Mucosa of descending colon (tissue), 3 donors: ENCODE measurements at regions not wholly inside any gene's neighbourhood (a gene's known extent, or its start where the extent isn't known, plus 50 kb on each side); places are given as distances from the start of the nearest gene placed in this dataset.

Experiments used
- ATAC-seq: fragments of 200-7000 bp; cut with Tn5 transposase; one replicate; pipeline ENCODE4 v1.9.1; 2020; ENCODE audit warnings: mild to moderate bottlenecking, moderate library complexity
- DNase-seq, 3 donors: peaks; one replicate each; pipeline ENCODE4 v3.0.0-alpha.2; 2020
- H3K36me3 ChIP-seq: fragments of 200-600 bp; one replicate; pipeline ENCODE4 v1.8.0; 2021; ENCODE audit warnings: low read depth, mild to moderate bottlenecking
- H3K4me1 ChIP-seq: fragments of 200-600 bp; one replicate; pipeline ENCODE4 v1.8.0; 2021; ENCODE audit warnings: low read depth, mild to moderate bottlenecking
- H3K4me3 ChIP-seq: fragments of 200-600 bp; one replicate; pipeline ENCODE4 v1.8.0; 2021; ENCODE audit warnings: mild to moderate bottlenecking
- H3K9me3 ChIP-seq: fragments of 200-600 bp; one replicate; pipeline ENCODE4 v1.8.0; 2021; ENCODE audit warnings: mild to moderate bottlenecking
- CTCF ChIP-seq: fragments of 200-600 bp; IDR thresholded peaks from one replicate; pipeline ENCODE4 v1.8.0; 2022; ENCODE audit warnings: antibody characterized with exemption, mild to moderate bottlenecking
- intact Hi-C, 2 donors: fragments of 100-400 bp; cut with DNase I in 1 of 2; cut with micrococcal nuclease in 1 of 2; formaldehyde crosslinking; loops; one replicate each; pipeline versions ENCODE4 v1.11.0 to v1.11.1; 2022; cut with DNase I, micrococcal nuclease
- donor health status: DM: no; HTN: no; CAD: no; lungs with moderate emphysema.
- donor health status: DM: no; HTN: no; CAD: no.
- donor health status: DM: no; HTN: yes; CAD: no.

GRCh38 chrX:39244147-39244546 is 442.9 kb downstream of the MID1IP1 start:
- ATAC-seq (no peak), DNase-seq (no peak)
- H3K9me3 ChIP-seq: no peaks in the 10 kb centered on the region
- H3K4me1 ChIP-seq: no peaks in the 10 kb centered on the region
- H3K36me3 ChIP-seq: no peaks in the 10 kb centered on the region
- TF ChIP-seq CTCF: no peak
- intact Hi-C loops: loop anchor here in 1 of 2 donors (5.0 kb wide), 1 partner anchor 82 kb away; no protein-coding TSS in a partner anchor
- H3K4me3 ChIP-seq: no peak overlapping the region

- DNase-seq: no peak
Observed at GRCh38 chrX:39245024-39245423, 443.8 kb downstream of the MID1IP1 start.

GRCh38 chrX:39247536-39247935 is 446.3 kb downstream of the MID1IP1 start:
- ATAC-seq: no peak
- H3K36me3 ChIP-seq: no peaks in the 10 kb centered on the region
- TF ChIP-seq CTCF: no peak
- intact Hi-C loops: no loop called here
- H3K4me1 ChIP-seq: no peaks in the 10 kb centered on the region
- no peaks in the 10 kb centered on the region for H3K9me3 ChIP-seq
- H3K4me3 ChIP-seq: no peak overlapping the region
- DNase-seq: no peak

More at GRCh38 chrX:39245024-39245423, 443.8 kb downstream of the MID1IP1 start:
- intact Hi-C loops: no loop called here
- Histone ChIP-seq H3K4me3 (no peak overlapping the region), H3K4me1 (no peaks in the 10 kb centered on the region), H3K36me3 (no peaks in the 10 kb centered on the region), H3K9me3 (no peaks in the 10 kb centered on the region)
- no peak for TF ChIP-seq CTCF
- peak; percentile 73 for ATAC-seq

GRCh38 chrX:39248330-39248729 is 447.1 kb downstream of the MID1IP1 start:
- Histone ChIP-seq H3K4me1 (no peaks in the 10 kb centered on the region), H3K36me3 (no peaks in the 10 kb centered on the region), H3K4me3 (no peak overlapping the region), H3K9me3 (no peaks in the 10 kb centered on the region)
- intact Hi-C loops: no loop called here
- no peak for TF ChIP-seq CTCF
- DNase-seq (no peak), ATAC-seq (no peak)

GRCh38 chrX:39249999-39250398 is 448.7 kb downstream of the MID1IP1 start:
- TF ChIP-seq CTCF: no peak
- intact Hi-C loops: no loop called here
- H3K4me1 ChIP-seq: no peaks in the 10 kb centered on the region
- no peak for DNase-seq
- no peak overlapping the region for H3K4me3 ChIP-seq
- no peak for ATAC-seq
- no peaks in the 10 kb centered on the region for H3K36me3 ChIP-seq
- no peaks in the 10 kb centered on the region for H3K9me3 ChIP-seq

GRCh38 chrX:39251995-39252394 is 450.7 kb downstream of the MID1IP1 start:
- Histone ChIP-seq H3K9me3 (no peaks in the 10 kb centered on the region), H3K36me3 (no peaks in the 10 kb centered on the region), H3K4me3 (no peak overlapping the region), H3K4me1 (no peaks in the 10 kb centered on the region)
- ATAC-seq (no peak), DNase-seq (no peak)
- TF ChIP-seq CTCF: no peak
- intact Hi-C loops: no loop called here
